Endothelial cell of umbilical vein (primary cell): ENCODE measurements at regions not wholly inside any gene's neighbourhood (a gene's known extent, or its start where the extent isn't known, plus 50 kb on each side); places are given as distances from the start of the nearest gene placed in this dataset.

Experiments
- BruUV-seq: library from RNA; stranded (reverse); fragments of 400-500 nt; replicated peaks from 2 replicates; lab custom pipeline; 2021; lab: Mats Ljungman, UMichigan
- CTCF ChIA-PET: fragments of 300-600, 350-600 bp; sonication (Branson Sonifier 250); formaldehyde crosslinking; loops from one replicate; lab custom pipeline; 2021; ENCODE audit warnings: antibody characterized with exemption, inconsistent platforms; lab: Charles Lee
- POLR2A ChIA-PET: fragments of 300-600, 350-600 bp; sonication (Branson Sonifier 250); formaldehyde crosslinking; loops from one replicate; lab custom pipeline; 2021; ENCODE audit warnings: antibody characterized with exemption, inconsistent platforms; lab: Charles Lee
- DNase-seq: peaks from one replicate; pipeline ENCODE4 v3.0.0-alpha.2; 2011; ENCODE audit warnings: low read depth, low spot score
- FAIRE-seq: peaks from 2 replicates; lab custom pipeline; 2011; peaks lifted over from hg19 to GRCh38; lab: Jason Lieb, UNC
- H2AFZ ChIP-seq: 2 replicates; pipeline ENCODE4 v1.6.0; 2012; ENCODE audit warnings: low read depth, low read length, control low read depth, inconsistent platforms
- H3K27ac ChIP-seq: 2 replicates; pipeline ENCODE4 v1.5.1; 2011; ENCODE audit warnings: low read depth, mild to moderate bottlenecking, control low read depth, low read length, moderate library complexity; ENCODE audit not compliant: insufficient read depth
- H3K27me3 ChIP-seq, 2 experiments: 2 replicates each; pipeline versions ENCODE4 v1.6.0 to v1.6.1; 2011; ENCODE audit warnings: low read length in 2 of 2, mixed read lengths in 1 of 2; ENCODE audit not compliant: control insufficient read depth in 2 of 2, insufficient read depth in 2 of 2
- H3K36me3 ChIP-seq, 2 experiments: 2 replicates in 1 of 2; 3 replicates in 1 of 2; pipeline ENCODE4 v1.5.1; 2011; ENCODE audit warnings: low read length in 2 of 2, mild to moderate bottlenecking in 1 of 2, moderate library complexity in 1 of 2; ENCODE audit not compliant: control insufficient read depth in 2 of 2, insufficient read depth in 2 of 2; ENCODE audit errors: extremely low read depth in 1 of 2
- H3K4me1 ChIP-seq: 3 replicates; pipeline ENCODE4 v1.5.1; 2011; ENCODE audit warnings: mild to moderate bottlenecking, low read length; ENCODE audit not compliant: control insufficient read depth, insufficient read depth; ENCODE audit errors: extremely low read depth
- H3K4me2 ChIP-seq: 2 replicates; pipeline ENCODE4 v1.6.1; 2011; ENCODE audit warnings: low read length, control low read depth, mixed read lengths; ENCODE audit not compliant: insufficient read depth
- H3K4me3 ChIP-seq, 3 experiments: fragments of 200-600 bp in 1 of 3; sonication (generic), shearing (Covaris generic) in 1 of 3; replicated peaks in 1 of 3; 2 replicates each; pipeline ENCODE4 v1.5.1; 2011 to 2016; ENCODE audit warnings: control low read depth in 3 of 3, low read length in 3 of 3, mild to moderate bottlenecking in 2 of 3, inconsistent platforms in 1 of 3, low read depth in 1 of 3, moderate library complexity in 1 of 3; ENCODE audit not compliant: insufficient read depth in 1 of 3
- H3K79me2 ChIP-seq: 2 replicates; pipeline ENCODE4 v1.6.0; 2012; ENCODE audit warnings: low read length, inconsistent platforms; ENCODE audit not compliant: control insufficient read depth, insufficient read depth
- H3K9ac ChIP-seq: replicated peaks from 2 replicates; pipeline ENCODE3; 2011; ENCODE audit warnings: low read length, control low read depth; ENCODE audit not compliant: insufficient read depth; ENCODE audit errors: extremely low read depth
- H3K9me1 ChIP-seq: replicated peaks from 3 replicates; pipeline ENCODE4 v1.6.0; 2011; ENCODE audit warnings: mild to moderate bottlenecking, low read length; ENCODE audit not compliant: control insufficient read depth, insufficient read depth; ENCODE audit errors: extremely low read depth
- H3K9me3 ChIP-seq: replicated peaks from 2 replicates; pipeline ENCODE4 v1.5.1; 2012; ENCODE audit warnings: low read length, inconsistent platforms; ENCODE audit not compliant: control insufficient read depth, insufficient read depth
- H4K20me1 ChIP-seq: replicated peaks from 2 replicates; pipeline ENCODE3; 2011; ENCODE audit warnings: mild to moderate bottlenecking, low read length; ENCODE audit not compliant: control insufficient read depth, insufficient read depth; ENCODE audit errors: extremely low read depth
- EZH2 ChIP-seq: IDR thresholded peaks from 2 replicates; pipeline ENCODE4 v1.6.1; 2012; ENCODE audit warnings: borderline replicate concordance, low read depth, mild to moderate bottlenecking, moderate library complexity, low read length, inconsistent platforms; ENCODE audit not compliant: severe bottlenecking
- FOS ChIP-seq: IDR thresholded peaks from 2 replicates; pipeline ENCODE4 v1.6.1; 2011; ENCODE audit warnings: mild to moderate bottlenecking, low read length, moderate library complexity, borderline replicate concordance; ENCODE audit not compliant: insufficient read depth
- GATA2 ChIP-seq: IDR thresholded peaks from 2 replicates; pipeline ENCODE4 v1.7.0; 2011; ENCODE audit warnings: low read depth, mild to moderate bottlenecking, moderate library complexity, mixed read lengths, low read length; ENCODE audit not compliant: insufficient read length, insufficient read depth
- JUN ChIP-seq: IDR thresholded peaks from 2 replicates; pipeline ENCODE4 v1.6.1; 2011; ENCODE audit warnings: borderline replicate concordance, low read depth; ENCODE audit not compliant: insufficient read length, insufficient read depth
- MAX ChIP-seq: IDR thresholded peaks from 2 replicates; pipeline ENCODE4 v1.6.1; 2011; ENCODE audit not compliant: insufficient read depth, insufficient read length
- MYC ChIP-seq: IDR thresholded peaks from one replicate; pipeline ENCODE4 v1.6.1; 2011; ENCODE audit warnings: mild to moderate bottlenecking, low read depth, low read length
- POLR2A ChIP-seq: IDR thresholded peaks from 2 replicates; pipeline ENCODE4 v1.6.1; 2012; ENCODE audit warnings: low read depth, mild to moderate bottlenecking, control low read depth, low read length
- POLR2AphosphoS5 ChIP-seq: IDR thresholded peaks from 2 replicates; pipeline ENCODE4 v1.6.1; 2012; ENCODE audit warnings: low read depth, mild to moderate bottlenecking, control low read depth, low read length, moderate library complexity; ENCODE audit not compliant: insufficient read depth
- dilution Hi-C: fragments of 300-500 bp; cut with MboI; formaldehyde crosslinking; loops from one replicate; pipeline ENCODE4 v1.15.0; 2019; ENCODE audit warnings: low sequenced_read_pairs; ENCODE audit not compliant: extremely low pct_ligation_motif_present
- intact Hi-C: fragments of 100-400 bp; cut with micrococcal nuclease; formaldehyde crosslinking; loops from one replicate; pipeline ENCODE4 v1.10.0; 2022
- TF ChIP-seq, protein P1 (sequence below), 2 donors: IDR thresholded peaks; 1 replicate in 1 of 2; 2 replicates in 1 of 2; pipeline ENCODE4 v1.5.1; 2011; ENCODE audit warnings: low read length in 2 of 2, mild to moderate bottlenecking in 2 of 2, moderate library complexity in 2 of 2, control low read depth in 1 of 2, inconsistent platforms in 1 of 2, low read depth in 1 of 2; ENCODE audit not compliant: insufficient read depth in 1 of 2; ENCODE audit errors: extremely low read depth in 1 of 2

DNA sequence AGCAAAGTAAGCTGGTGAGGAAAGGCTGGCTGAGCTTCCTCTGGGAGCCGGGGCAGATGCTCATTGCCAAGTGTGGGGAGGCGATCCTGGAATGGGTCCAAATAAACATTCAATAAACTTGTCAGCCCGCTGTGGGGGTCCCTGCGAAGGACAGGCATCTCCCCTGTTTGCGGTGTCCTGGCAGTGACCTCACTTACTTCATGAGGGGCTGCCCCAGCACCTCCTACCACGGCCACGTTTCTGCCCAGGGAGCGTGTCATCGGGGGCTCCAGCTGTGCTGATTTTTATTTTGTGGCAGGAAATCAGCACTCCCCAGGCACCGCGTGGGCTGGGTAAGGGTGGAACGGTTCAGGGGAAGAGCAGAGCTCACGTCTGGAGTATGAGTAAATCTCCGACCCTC is 493.9 kb upstream of the B3GAT1 start:
- Histone ChIP-seq H3K4me1 (no peaks in the 10 kb centered on the region), H3K9ac (no peak overlapping the region), H3K36me3 (no peaks in the 10 kb centered on the region), H3K9me1 (no peaks in the 10 kb centered on the region), H4K20me1 (no peaks in the 10 kb centered on the region), H2AFZ (no peak overlapping the region), H3K27me3 (no peaks in the 10 kb centered on the region), H3K27ac (no peak overlapping the region), H3K4me2 (no peak overlapping the region), H3K9me3 (no peaks in the 10 kb centered on the region), H3K4me3 (no peak overlapping the region), H3K79me2 (no peaks in the 10 kb centered on the region)
- intact Hi-C loops = no loop called here
- ChIA-PET CTCF (no interaction called here), POLR2A (no interaction called here)
- DNase-seq (no peak), FAIRE-seq (no peak)
- dilution Hi-C loops = no loop called here
- no TSS peak for BruUV-seq
- no peak for TF ChIP-seq POLR2A

DNA sequence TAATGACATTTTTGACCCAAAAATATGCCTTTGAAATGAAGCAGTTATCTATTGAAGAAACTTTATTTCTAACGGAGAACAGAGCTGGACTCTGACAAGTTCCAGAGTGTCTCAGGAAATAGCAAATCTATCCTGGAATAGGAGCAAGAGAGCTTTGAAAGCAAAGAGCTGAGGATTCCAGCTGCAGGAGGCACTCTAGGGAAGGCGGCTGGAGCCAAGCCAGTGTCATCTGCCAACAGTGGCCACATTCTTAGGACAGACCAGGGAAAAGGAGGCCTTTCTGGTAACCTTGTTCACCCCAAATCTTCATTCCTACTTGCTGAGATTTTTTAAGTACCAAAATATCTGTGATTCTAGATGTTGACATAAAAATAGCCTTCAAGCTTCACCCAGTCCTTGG is 493.5 kb upstream of the B3GAT1 start:
- H3K9me1 ChIP-seq = no peaks in the 10 kb centered on the region
- no TSS peak for BruUV-seq
- no peaks in the 10 kb centered on the region for H3K79me2 ChIP-seq
- no peaks in the 10 kb centered on the region for H3K9me3 ChIP-seq
- no peaks in the 10 kb centered on the region for H3K4me1 ChIP-seq
- DNase-seq (no peak), FAIRE-seq (no peak)
- dilution Hi-C loops (no loop called here), intact Hi-C loops (no loop called here)
- H3K27ac ChIP-seq = no peak overlapping the region
- no peak overlapping the region for H3K9ac ChIP-seq
- H2AFZ ChIP-seq = no peak overlapping the region
- no peaks in the 10 kb centered on the region for H4K20me1 ChIP-seq
- no peak overlapping the region for H3K4me3 ChIP-seq
- TF ChIP-seq MYC (no peak), FOS (no peak), JUN (no peak), GATA2 (no peak), POLR2A (no peak), POLR2AphosphoS5 (no peak), EZH2 (no peak), MAX (no peak)
- TF ChIP-seq, protein P1, sequence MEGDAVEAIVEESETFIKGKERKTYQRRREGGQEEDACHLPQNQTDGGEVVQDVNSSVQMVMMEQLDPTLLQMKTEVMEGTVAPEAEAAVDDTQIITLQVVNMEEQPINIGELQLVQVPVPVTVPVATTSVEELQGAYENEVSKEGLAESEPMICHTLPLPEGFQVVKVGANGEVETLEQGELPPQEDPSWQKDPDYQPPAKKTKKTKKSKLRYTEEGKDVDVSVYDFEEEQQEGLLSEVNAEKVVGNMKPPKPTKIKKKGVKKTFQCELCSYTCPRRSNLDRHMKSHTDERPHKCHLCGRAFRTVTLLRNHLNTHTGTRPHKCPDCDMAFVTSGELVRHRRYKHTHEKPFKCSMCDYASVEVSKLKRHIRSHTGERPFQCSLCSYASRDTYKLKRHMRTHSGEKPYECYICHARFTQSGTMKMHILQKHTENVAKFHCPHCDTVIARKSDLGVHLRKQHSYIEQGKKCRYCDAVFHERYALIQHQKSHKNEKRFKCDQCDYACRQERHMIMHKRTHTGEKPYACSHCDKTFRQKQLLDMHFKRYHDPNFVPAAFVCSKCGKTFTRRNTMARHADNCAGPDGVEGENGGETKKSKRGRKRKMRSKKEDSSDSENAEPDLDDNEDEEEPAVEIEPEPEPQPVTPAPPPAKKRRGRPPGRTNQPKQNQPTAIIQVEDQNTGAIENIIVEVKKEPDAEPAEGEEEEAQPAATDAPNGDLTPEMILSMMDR (IDR thresholded peaks at IDR 0.05; ENCODE audit: extremely low read depth in 1 of 2, insufficient read depth in 1 of 2, low read depth in 1 of 2, low read length in 2 of 2) = no peak
- H3K36me3 ChIP-seq = no peaks in the 10 kb centered on the region
- no peaks in the 10 kb centered on the region for H3K27me3 ChIP-seq
- H3K4me2 ChIP-seq = no peak overlapping the region
- ChIA-PET CTCF (no interaction called here), POLR2A (no interaction called here)
